A673 (cell line): ENCODE measurements at regions not wholly inside any gene's neighbourhood (a gene's known extent, or its start where the extent isn't known, plus 50 kb on each side); places are given as distances from the start of the nearest gene placed in this dataset.

Experiments
- CTCF ChIP-seq: fragments of 300-800, 200-600 bp; sonication (generic); conservative IDR thresholded peaks from 2 replicates; pipeline ENCODE4 v1.5.1; 2017; ENCODE audit warnings: low read depth, mild to moderate bottlenecking, antibody characterized with exemption, low read length, moderate library complexity, mixed read lengths
- EZH2 ChIP-seq: fragments of 200-600 bp; sonication (generic); IDR thresholded peaks from 2 replicates; pipeline ENCODE4 v1.6.1; 2017; ENCODE audit warnings: borderline replicate concordance, low read depth, mild to moderate bottlenecking, mixed read lengths, antibody characterized with exemption, low read length; ENCODE audit not compliant: poor library complexity, severe bottlenecking

DNA sequence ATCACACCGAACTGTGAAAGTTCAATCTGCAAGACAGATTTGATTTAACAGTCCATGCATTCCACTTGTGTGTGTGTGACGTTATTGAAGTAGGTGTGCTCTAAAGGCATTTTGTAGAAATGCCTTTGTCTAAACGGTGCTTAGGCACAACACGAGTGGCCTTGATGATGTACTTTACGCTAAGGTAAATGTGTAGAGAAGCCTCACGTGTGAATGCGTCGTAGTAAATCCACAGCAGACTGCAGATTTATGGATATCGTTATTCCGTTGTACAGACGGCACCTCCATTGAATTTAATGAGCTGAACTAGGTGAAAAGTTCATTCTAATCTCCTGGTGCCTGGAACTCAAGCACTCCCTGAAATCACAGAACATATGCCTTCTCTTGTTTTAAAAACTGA is 202.8 kb upstream of the STXBP6 start:
- TF ChIP-seq EZH2, result no peak
- TF ChIP-seq CTCF, result no peak
